Stimulated activated effector memory CD8-positive, alpha-beta T cell treated with anti-CD3 and anti-CD28 coated beads, Interleukin-12 subunit alpha, Interleukin-12 subunit beta, amount 100 ng/mL, for 72 hours (primary cell): ENCODE measurements at regions not wholly inside any gene's neighbourhood (a gene's known extent, or its start where the extent isn't known, plus 50 kb on each side); places are given as distances from the start of the nearest gene placed in this dataset.

ENCODE experiments used
- ATAC-seq: fragments of 150-1000 bp; cut with Tn5 transposase; 2 replicates; pipeline ENCODE4 v1.10.0; 2021
- DNase-seq, 2 donors: peaks; one replicate each; pipeline ENCODE4 v3.0.0; 2021 to 2022; ENCODE audit warnings: low spot score in 2 of 2
- H3K27ac Mint-ChIP-seq: one replicate; pipeline ENCODE4 v1.8.0; 2022; ENCODE audit warnings: mild to moderate bottlenecking, mixed read lengths
- H3K36me3 Mint-ChIP-seq: one replicate; pipeline ENCODE4 v1.8.0; 2022; ENCODE audit warnings: mild to moderate bottlenecking, mixed read lengths
- H3K4me1 Mint-ChIP-seq: one replicate; pipeline ENCODE4 v1.8.0; 2022; ENCODE audit warnings: mixed read lengths
- H3K4me3 Mint-ChIP-seq: one replicate; pipeline ENCODE4 v1.8.0; 2022; ENCODE audit warnings: mild to moderate bottlenecking, mixed read lengths
- H3K9me3 Mint-ChIP-seq: one replicate; pipeline ENCODE4 v1.8.0; 2022; ENCODE audit warnings: mixed read lengths

DNA sequence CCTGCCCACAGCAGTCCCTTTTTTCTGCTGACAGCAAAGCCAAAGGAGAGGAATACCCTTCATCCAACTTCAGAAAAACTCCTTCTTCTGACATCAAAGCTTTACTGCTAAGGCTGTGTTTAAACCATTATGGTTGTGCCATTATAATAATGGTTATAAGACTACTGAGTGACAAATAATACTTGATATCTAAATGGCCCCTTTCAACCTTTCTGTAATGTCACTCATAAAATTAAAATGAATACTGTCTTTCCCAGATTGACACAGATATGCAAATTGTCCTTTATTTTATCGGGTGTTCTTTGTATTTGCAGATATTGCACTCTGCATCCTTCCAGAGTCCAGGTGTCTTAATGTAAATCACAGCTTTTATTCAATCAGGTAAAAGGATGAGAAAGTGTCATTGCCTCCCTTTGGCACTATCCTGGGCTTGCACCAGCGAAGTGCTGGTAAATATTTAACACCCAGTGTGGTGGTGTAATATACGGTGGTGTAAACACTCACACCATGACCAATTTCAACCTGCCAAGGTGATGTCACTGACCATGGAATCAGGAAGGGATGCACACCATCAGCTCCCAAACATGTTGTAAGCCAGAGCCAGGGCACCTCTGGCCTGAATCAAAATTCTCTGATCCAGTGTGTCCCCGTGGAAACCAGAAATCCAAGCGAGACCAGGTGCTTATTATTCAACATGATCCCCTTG lies 139.4 kb upstream of the TENM3 start:
- peaks cover 5% of the 10 kb centered on the region for H3K9me3 Mint-ChIP-seq
- no peak overlapping the region for H3K4me3 Mint-ChIP-seq
- H3K27ac Mint-ChIP-seq = no peak overlapping the region
- ATAC-seq = no peak
- H3K4me1 Mint-ChIP-seq = no peaks in the 10 kb centered on the region
- DNase-seq = no peak
- no peaks in the 10 kb centered on the region for H3K36me3 Mint-ChIP-seq

DNA sequence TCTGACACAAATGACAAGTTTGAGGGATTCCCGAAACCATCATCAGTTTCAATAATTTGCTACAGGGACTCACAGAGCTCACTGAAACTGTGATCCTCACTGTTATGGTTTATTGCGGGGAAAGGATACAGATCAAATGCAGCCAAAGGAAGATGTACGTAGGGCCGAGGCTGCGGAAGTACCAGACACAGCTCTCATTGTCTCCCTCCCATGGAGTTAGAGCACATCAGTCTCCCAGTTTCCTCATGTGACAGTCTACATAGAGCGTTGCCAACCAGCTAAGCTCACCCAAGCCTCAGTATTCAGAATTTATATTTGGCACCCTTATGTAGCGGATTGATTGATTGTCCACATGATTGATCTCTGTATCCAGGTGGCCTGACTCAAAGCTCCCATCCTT lies 137.8 kb upstream of the TENM3 start:
- DNase-seq = no peak
- peaks cover 2% of the 10 kb centered on the region for H3K9me3 Mint-ChIP-seq
- no peak overlapping the region for H3K4me3 Mint-ChIP-seq

DNA sequence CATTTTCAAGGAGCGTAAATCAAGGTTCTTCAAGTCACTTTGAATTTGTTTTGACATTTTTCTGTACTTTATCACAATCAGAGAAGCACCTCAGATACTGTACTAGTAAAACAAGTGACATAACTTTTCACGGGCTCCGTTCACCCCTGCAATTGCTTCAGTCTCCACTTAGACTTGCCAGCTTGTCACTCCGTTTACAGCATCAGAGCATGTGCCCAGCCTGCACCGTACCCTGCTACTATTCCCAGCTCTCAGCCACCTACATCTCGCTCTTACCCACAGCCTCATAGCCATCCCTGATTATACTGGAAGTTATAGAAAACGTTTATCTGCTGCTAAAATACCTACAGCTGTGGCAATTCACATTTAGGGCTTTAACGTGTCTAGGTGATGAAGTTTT lies 135.3 kb upstream of the TENM3 start:
- Mint-ChIP-seq H3K4me3 (no peak overlapping the region), H3K4me1 (no peaks in the 10 kb centered on the region), H3K36me3 (no peaks in the 10 kb centered on the region), H3K9me3 (no peaks in the 10 kb centered on the region), H3K27ac (no peak overlapping the region)
- DNase-seq (no peak), ATAC-seq (no peak)

More for the DNA sequence above, 137.8 kb upstream of the TENM3 start:
- no peak for ATAC-seq
- H3K36me3 Mint-ChIP-seq = no peaks in the 10 kb centered on the region
- no peak overlapping the region for H3K27ac Mint-ChIP-seq
- no peaks in the 10 kb centered on the region for H3K4me1 Mint-ChIP-seq

DNA sequence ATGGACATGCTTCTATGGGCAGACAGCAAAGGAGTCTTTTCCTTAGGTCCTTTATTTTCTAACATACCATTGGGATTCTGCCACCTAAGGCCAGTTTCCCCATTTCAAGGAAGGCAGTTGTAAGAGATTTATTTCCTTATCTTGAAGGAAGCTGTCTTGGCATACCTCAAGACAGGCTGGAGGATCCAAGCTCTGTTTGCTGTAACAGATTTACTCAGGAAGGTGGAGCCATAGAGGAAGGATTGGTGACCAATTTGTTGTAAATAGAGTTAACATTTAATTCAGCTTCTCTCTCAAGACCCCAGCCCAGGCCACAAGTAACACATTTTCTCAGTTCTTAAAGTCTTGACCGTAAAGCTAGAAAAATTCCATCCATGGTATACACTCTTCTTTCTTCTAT lies 131.6 kb upstream of the TENM3 start:
- no peak overlapping the region for H3K4me3 Mint-ChIP-seq
- H3K4me1 Mint-ChIP-seq = no peaks in the 10 kb centered on the region
- H3K9me3 Mint-ChIP-seq = peaks cover 7% of the 10 kb centered on the region
- H3K36me3 Mint-ChIP-seq = no peaks in the 10 kb centered on the region
- DNase-seq (no peak), ATAC-seq (no peak)
- no peak overlapping the region for H3K27ac Mint-ChIP-seq

DNA sequence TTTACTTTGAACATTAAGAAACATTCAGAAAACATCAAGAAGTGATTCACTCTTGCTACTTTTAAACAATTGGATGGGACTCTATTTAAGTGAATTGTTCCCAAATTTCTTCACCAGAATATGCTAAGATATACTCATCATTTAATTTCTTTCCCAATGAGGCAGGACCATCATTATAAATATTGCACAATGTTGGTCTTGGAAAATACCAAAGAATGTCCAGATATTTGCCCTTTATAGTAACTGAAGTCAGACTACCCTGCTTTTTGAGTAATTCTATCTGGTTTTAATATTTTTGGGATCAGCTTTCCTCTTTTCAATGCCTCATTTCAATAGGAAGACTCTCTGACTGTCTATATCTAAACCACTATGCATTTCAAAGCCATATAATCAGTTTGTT lies 129.4 kb upstream of the TENM3 start:
- DNase-seq (no peak), ATAC-seq (no peak)
- Mint-ChIP-seq H3K27ac (no peak overlapping the region), H3K9me3 (peaks cover 7% of the 10 kb centered on the region), H3K4me1 (no peaks in the 10 kb centered on the region), H3K36me3 (no peaks in the 10 kb centered on the region), H3K4me3 (no peak overlapping the region)

DNA sequence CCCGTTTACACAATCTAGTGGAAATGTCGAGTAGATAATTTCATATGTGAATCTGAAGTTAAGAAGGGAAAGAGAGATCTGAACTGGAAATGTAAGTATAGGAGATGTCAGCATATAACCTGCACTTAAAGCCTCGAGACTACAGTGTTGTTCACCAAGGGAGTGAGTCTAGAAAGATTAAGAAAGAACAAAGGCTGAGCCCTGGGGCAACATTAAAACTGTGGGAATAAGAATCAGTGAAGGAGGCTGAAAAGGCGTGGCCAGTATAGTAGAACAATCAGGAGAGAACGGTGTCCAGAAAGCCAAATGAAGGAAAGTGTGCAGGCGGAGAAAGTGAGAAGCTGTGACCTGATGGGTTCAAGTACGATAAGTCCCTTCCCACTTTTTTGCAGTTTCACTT lies 118.8 kb upstream of the TENM3 start:
- no peaks in the 10 kb centered on the region for H3K4me1 Mint-ChIP-seq
- ATAC-seq (no peak), DNase-seq (no peak)
- H3K36me3 Mint-ChIP-seq = no peaks in the 10 kb centered on the region
- no peak overlapping the region for H3K4me3 Mint-ChIP-seq
- peaks cover 23% of the 10 kb centered on the region for H3K9me3 Mint-ChIP-seq
- no peak overlapping the region for H3K27ac Mint-ChIP-seq

DNA sequence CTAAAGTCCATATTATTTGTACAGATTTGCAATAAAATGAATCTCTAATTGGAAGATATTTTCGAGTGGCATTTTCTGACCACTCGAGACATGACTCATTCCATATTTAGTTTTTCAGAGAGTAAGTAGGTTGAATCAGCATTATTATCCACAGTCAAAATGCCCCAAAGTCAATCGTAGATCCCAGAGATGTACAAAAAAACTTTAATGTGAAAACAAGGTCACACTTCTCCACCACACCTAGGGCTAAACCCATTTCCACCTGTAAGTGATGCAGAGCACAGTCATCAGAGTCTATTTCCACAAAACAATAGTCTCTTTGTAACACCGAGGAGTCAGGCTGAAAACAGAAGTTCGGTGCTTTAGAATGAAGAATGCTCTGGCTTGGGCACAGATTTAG lies 117.1 kb upstream of the TENM3 start:
- Mint-ChIP-seq H3K36me3 (no peaks in the 10 kb centered on the region), H3K4me1 (no peaks in the 10 kb centered on the region), H3K9me3 (peaks cover 14% of the 10 kb centered on the region), H3K27ac (no peak overlapping the region), H3K4me3 (no peak overlapping the region)
- ATAC-seq = no peak
- DNase-seq = no peak

DNA sequence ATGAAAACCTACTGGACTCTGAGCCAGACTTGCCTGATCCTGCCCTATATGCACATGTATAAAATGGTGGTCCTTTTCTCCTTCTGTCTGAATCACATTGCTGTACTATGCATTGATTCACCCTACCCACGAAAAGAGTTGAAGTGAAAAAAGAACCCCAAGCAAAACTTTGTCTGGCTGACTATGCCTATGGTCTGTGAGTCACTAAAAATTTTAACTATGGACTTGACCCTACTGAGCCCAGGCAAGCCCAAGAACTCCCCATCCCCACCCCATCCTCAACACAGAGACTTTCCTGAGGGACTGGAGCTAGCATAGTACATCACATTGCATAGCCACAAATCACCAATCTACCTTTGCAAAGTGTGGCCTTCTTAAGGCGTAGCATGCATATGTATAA lies 116.6 kb upstream of the TENM3 start:
- no peak for DNase-seq
- Mint-ChIP-seq H3K36me3 (no peaks in the 10 kb centered on the region), H3K27ac (no peak overlapping the region), H3K9me3 (peaks cover 14% of the 10 kb centered on the region), H3K4me1 (no peaks in the 10 kb centered on the region), H3K4me3 (no peak overlapping the region)
- no peak for ATAC-seq

DNA sequence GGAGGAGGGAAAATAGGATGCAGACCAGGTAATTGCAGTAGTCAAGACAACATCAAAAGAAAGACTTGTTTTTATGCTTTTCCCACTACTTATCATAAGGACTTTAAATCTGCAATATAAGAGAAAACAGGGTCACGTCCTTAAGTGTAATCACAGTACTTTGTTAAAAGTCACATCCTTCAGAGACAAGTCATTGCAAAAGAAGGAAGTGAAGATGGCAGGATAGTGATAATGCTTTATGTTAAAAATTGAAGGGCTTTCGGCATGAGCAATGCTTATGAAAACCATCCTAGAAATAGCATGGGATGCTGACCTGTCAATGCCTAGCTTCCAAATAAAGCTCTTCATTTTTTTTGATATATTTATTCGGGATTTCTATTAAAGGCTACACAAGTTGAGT lies 110.2 kb upstream of the TENM3 start:
- peaks cover 2% of the 10 kb centered on the region for H3K9me3 Mint-ChIP-seq
- ATAC-seq = no peak
- H3K4me1 Mint-ChIP-seq = no peaks in the 10 kb centered on the region
- no peak for DNase-seq
- H3K27ac Mint-ChIP-seq = no peak overlapping the region
- H3K36me3 Mint-ChIP-seq = no peaks in the 10 kb centered on the region
- no peak overlapping the region for H3K4me3 Mint-ChIP-seq

DNA sequence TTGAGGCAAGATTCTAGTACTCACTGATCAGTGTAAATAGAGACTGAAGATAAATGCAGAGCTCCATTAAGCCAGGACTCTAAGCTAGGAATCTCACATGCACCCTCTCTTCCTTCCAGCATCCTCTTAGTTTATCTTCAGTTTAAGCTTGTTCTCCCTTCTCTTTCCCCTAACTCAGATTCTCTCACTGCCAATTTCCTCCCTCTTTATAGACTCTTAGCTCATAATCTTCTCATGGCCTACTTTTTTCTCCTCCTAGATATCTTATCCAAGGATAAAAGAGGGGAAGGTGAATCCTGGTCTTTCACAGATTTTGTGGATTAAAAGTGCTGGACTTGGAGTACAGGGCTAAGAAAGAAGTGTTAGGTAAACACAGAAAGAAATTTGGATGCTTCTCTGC lies 108.9 kb upstream of the TENM3 start:
- no peak for DNase-seq
- Mint-ChIP-seq H3K27ac (no peak overlapping the region), H3K9me3 (peaks cover 4% of the 10 kb centered on the region), H3K4me1 (peaks cover 5% of the 10 kb centered on the region), H3K4me3 (no peak overlapping the region), H3K36me3 (no peaks in the 10 kb centered on the region)
- no peak for ATAC-seq

DNA sequence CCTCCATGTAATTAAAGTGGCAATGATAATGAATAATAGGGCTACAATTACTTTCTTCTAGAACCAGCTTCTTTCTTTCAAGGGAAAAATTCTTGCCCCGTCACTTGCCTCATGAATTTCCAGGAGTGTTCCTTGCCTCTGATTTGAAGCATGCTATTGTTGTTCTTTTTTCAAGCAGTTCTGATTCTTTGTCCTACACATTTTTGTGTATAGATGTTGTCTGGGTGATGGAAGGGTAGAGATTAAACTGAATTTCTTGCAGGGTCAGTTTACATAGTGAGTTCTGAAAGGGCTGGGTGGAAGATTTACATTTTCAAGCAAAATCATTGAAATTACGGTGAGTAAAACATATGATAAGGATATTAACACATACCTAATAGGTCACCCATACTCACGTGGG lies 107.0 kb upstream of the TENM3 start:
- H3K27ac Mint-ChIP-seq = no peak overlapping the region

DNA sequence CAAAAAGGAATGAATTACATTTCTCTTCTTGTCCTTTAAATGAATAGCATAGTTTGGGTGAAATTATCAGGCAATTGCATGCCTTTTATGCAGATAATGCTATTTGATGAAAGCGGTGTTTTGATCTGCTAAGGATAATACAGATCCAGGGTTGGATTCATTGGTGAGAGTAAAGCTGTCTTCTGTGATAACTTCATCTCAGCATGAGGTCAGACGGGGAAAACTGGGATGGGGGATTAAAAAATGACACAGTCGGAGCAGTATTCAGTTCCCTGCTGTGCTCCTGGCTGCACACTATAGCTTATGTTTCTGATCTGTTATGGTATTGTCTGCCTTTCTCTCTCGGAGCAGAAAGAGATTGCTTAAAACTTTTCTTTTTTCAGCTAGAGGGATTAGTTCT lies 105.9 kb upstream of the TENM3 start:
- H3K9me3 Mint-ChIP-seq = peaks cover 4% of the 10 kb centered on the region
- H3K36me3 Mint-ChIP-seq = no peaks in the 10 kb centered on the region
- ATAC-seq = no peak
- H3K4me3 Mint-ChIP-seq = no peak overlapping the region
- H3K4me1 Mint-ChIP-seq = peaks cover 5% of the 10 kb centered on the region
- no peak for DNase-seq
- H3K27ac Mint-ChIP-seq = no peak overlapping the region

More for the DNA sequence above, 107.0 kb upstream of the TENM3 start:
- Mint-ChIP-seq H3K4me1 (peaks cover 5% of the 10 kb centered on the region), H3K4me3 (no peak overlapping the region), H3K36me3 (no peaks in the 10 kb centered on the region), H3K9me3 (peaks cover 4% of the 10 kb centered on the region)
- DNase-seq (no peak), ATAC-seq (no peak)

DNA sequence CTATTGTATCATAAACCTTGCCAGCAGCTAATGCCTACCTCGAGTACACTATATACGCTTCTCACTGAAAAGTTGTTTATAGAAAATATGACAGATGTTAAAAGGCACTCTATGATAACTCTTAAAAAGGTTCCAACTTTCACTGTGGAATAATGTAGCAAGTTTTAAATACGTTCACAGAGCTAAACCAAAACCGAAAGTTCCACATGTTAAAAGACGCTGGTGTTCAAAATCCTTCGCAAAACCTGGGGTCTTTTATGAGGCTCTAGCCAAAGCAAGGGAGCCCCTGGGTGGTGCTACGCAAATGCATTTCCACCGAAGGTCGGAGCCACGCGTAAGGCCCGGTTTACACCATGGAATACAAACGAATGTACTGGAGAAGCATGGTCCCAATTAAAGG lies 103.7 kb upstream of the TENM3 start:
- Mint-ChIP-seq H3K36me3 (no peaks in the 10 kb centered on the region), H3K27ac (no peak overlapping the region), H3K4me1 (peaks cover 15% of the 10 kb centered on the region), H3K4me3 (no peak overlapping the region), H3K9me3 (peaks cover 2% of the 10 kb centered on the region)
- no peak for DNase-seq
- ATAC-seq = no peak

DNA sequence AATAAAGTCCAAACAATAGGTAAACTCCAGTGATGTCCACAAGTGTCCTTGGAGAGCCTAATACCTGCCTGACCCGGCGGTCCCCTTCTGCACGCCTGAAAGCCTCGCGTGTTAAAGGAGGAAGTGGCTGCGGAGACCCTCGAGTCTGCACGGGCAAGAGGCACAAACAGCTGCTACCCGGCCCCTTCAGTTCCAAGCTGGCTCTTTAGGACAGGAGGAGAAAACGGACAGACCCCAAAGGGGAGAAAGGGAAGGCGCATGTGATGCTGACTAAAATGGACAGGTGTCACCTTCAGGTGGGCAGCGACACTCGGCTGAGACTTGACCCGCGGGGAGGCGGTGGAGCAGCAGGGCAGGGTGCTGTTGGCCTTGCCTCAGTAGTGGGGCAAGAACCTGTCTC lies 102.7 kb upstream of the TENM3 start:
- no peak for DNase-seq
- ATAC-seq = no peak
- Mint-ChIP-seq H3K9me3 (peaks cover 2% of the 10 kb centered on the region), H3K4me1 (peaks cover 15% of the 10 kb centered on the region), H3K4me3 (no peak overlapping the region), H3K27ac (no peak overlapping the region), H3K36me3 (no peaks in the 10 kb centered on the region)

DNA sequence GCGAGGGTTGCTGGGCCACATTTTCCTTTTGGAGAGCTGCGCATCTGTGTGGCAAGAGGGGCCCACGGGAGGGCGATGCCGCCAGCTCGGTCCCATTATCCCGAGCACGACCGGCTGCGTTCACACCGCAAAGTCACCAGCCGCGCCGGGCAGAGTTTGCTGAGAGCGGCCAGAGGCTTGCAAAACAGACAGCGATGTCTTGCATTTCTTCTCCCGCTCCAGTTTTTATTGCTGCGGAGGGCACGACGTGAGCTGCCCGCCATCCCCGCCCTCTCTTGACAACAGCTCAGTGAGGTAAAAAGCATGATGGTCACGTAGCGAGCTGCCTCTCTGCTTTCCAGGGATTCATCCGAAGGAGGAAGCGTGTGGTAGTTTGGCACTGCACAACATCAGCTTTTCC lies 102.1 kb upstream of the TENM3 start:
- H3K36me3 Mint-ChIP-seq = no peaks in the 10 kb centered on the region
- H3K9me3 Mint-ChIP-seq = peaks cover 2% of the 10 kb centered on the region
- peaks cover 15% of the 10 kb centered on the region for H3K4me1 Mint-ChIP-seq
- ATAC-seq (no peak), DNase-seq (no peak)
- H3K4me3 Mint-ChIP-seq = no peak overlapping the region
- no peak overlapping the region for H3K27ac Mint-ChIP-seq

DNA sequence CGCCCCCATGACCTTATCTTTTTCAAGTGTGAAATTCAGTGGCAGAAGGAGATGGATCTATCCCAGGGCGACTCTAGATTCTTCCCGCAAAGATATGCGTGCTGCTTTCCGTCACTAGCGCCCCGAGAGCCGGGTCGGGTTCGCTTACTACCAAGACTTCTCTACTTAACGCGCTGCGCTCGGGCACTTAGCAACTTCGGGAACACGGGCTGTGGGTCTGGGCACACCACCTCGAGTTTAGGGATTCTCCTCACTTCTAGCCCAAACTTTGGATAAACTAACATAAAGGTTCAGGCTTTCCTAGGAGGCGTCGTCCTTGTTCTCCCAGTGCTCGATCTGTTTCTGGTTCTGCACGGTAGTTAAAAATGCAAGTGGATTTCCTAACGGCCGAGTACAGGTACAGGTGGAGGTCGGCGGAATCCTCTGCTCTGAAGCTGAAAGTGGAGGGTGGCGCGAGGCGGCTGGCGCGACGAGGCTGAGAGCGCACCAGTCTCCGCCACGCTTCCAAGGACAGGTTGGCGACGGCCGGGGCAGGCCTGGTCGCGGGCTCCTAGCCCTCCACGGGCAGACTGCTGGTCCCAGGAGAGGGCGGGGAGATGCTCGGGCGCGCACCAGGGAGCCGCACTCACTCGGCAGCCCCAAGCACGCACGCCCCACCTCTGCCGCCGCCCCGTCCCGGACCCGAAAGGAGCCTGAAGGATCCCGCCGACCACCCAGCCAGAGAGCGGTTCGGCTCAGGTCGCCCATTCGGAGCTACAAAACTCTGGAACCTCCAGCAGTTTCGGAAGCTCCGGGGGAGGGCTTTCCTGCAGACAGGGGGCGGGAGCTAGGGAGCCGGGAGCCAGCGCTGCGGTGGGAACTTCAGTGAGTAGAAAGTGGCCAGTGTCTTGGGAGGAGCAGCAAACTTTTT lies 100.8 kb upstream of the TENM3 start:
- Mint-ChIP-seq H3K27ac (no peak overlapping the region), H3K4me1 (peaks cover 15% of the 10 kb centered on the region), H3K36me3 (no peaks in the 10 kb centered on the region), H3K4me3 (peak overlapping the region; percentile 49), H3K9me3 (peaks cover 2% of the 10 kb centered on the region)
- peak; percentile 27 for ATAC-seq
- no peak for DNase-seq
